Muscle layer of duodenum (tissue), 2 donors: ENCODE measurements at regions not wholly inside any gene's neighbourhood (a gene's known extent, or its start where the extent isn't known, plus 50 kb on each side); places are given as distances from the start of the nearest gene placed in this dataset.

Experiments used
- H3K27ac ChIP-seq: one replicate; pipeline ENCODE4 v1.7.0; 2013; ENCODE audit warnings: mild to moderate bottlenecking, low read length
- H3K27me3 ChIP-seq: one replicate; pipeline ENCODE4 v1.7.0; 2013; ENCODE audit warnings: low read depth, mild to moderate bottlenecking, control low read depth, low read length
- H3K36me3 ChIP-seq, 2 donors: one replicate each; pipeline ENCODE4 v1.7.0; 2013; ENCODE audit warnings: low read length in 2 of 2, control low read depth in 1 of 2, mild to moderate bottlenecking in 1 of 2; ENCODE audit not compliant: insufficient read depth in 2 of 2, control insufficient read depth in 1 of 2
- H3K4me1 ChIP-seq, 2 donors: one replicate each; pipeline ENCODE4 v1.7.0; 2013; ENCODE audit warnings: low read length in 2 of 2, mild to moderate bottlenecking in 2 of 2, control low read depth in 1 of 2, moderate library complexity in 1 of 2; ENCODE audit not compliant: insufficient read depth in 2 of 2, control insufficient read depth in 1 of 2
- H3K4me3 ChIP-seq, 2 donors: one replicate each; pipeline ENCODE4 v1.7.0; 2013; ENCODE audit warnings: low read length in 2 of 2, low read depth in 1 of 2, mild to moderate bottlenecking in 1 of 2
- H3K9me3 ChIP-seq, 2 donors: one replicate each; pipeline ENCODE4 v1.7.0; 2013; ENCODE audit warnings: low read length in 2 of 2, control low read depth in 1 of 2, mild to moderate bottlenecking in 1 of 2; ENCODE audit not compliant: control insufficient read depth in 1 of 2
- donor health status: healthy.

- Histone ChIP-seq H3K9me3 (no peaks in the 10 kb centered on the region), H3K4me1 (no peaks in the 10 kb centered on the region), H3K4me3 (no peak overlapping the region), H3K27me3 (no peaks in the 10 kb centered on the region), H3K36me3 (no peaks in the 10 kb centered on the region), H3K27ac (no peak overlapping the region)
Measured at GRCh38 chr19:32191921-32192320, 153.5 kb upstream of the ZNF507 start.

- Histone ChIP-seq H3K36me3 (no peaks in the 10 kb centered on the region), H3K27me3 (no peaks in the 10 kb centered on the region), H3K4me3 (no peak overlapping the region), H3K4me1 (no peaks in the 10 kb centered on the region), H3K27ac (no peak overlapping the region), H3K9me3 (no peaks in the 10 kb centered on the region)
Measured at GRCh38 chr19:32195706-32196610, 149.5 kb upstream of the ZNF507 start.

GRCh38 chr19:32196690-32197420 lies 148.6 kb upstream of the ZNF507 start:
- H3K4me1 ChIP-seq = no peaks in the 10 kb centered on the region
- H3K27me3 ChIP-seq = no peaks in the 10 kb centered on the region
- no peak overlapping the region for H3K27ac ChIP-seq
- H3K9me3 ChIP-seq = no peaks in the 10 kb centered on the region
- no peaks in the 10 kb centered on the region for H3K36me3 ChIP-seq
- no peak overlapping the region for H3K4me3 ChIP-seq

GRCh38 chr19:32197896-32198882 lies 147.2 kb upstream of the ZNF507 start:
- H3K4me3 ChIP-seq = no peak overlapping the region
- no peaks in the 10 kb centered on the region for H3K36me3 ChIP-seq
- no peaks in the 10 kb centered on the region for H3K4me1 ChIP-seq
- H3K27me3 ChIP-seq = no peaks in the 10 kb centered on the region
- no peak overlapping the region for H3K27ac ChIP-seq
- no peaks in the 10 kb centered on the region for H3K9me3 ChIP-seq

- Histone ChIP-seq H3K36me3 (no peaks in the 10 kb centered on the region), H3K27ac (no peak overlapping the region), H3K9me3 (no peaks in the 10 kb centered on the region), H3K27me3 (no peaks in the 10 kb centered on the region), H3K4me1 (no peaks in the 10 kb centered on the region), H3K4me3 (no peak overlapping the region)
Measured at GRCh38 chr19:32199501-32200040, 145.8 kb upstream of the ZNF507 start.

GRCh38 chr19:32200312-32201038 lies 144.9 kb upstream of the ZNF507 start:
- no peaks in the 10 kb centered on the region for H3K27me3 ChIP-seq

GRCh38 chr19:32201211-32201610 lies 144.2 kb upstream of the ZNF507 start:
- Histone ChIP-seq H3K9me3 (no peaks in the 10 kb centered on the region), H3K4me3 (no peak overlapping the region), H3K4me1 (no peaks in the 10 kb centered on the region), H3K27ac (no peak overlapping the region), H3K27me3 (no peaks in the 10 kb centered on the region), H3K36me3 (no peaks in the 10 kb centered on the region)

More at GRCh38 chr19:32200312-32201038, 144.9 kb upstream of the ZNF507 start:
- H3K4me3 ChIP-seq = no peak overlapping the region
- H3K27ac ChIP-seq = no peak overlapping the region
- H3K4me1 ChIP-seq = no peaks in the 10 kb centered on the region
- H3K9me3 ChIP-seq = no peaks in the 10 kb centered on the region
- H3K36me3 ChIP-seq = no peaks in the 10 kb centered on the region

- no peak overlapping the region for H3K4me3 ChIP-seq
- H3K36me3 ChIP-seq = no peaks in the 10 kb centered on the region
- no peaks in the 10 kb centered on the region for H3K4me1 ChIP-seq
- H3K9me3 ChIP-seq = no peaks in the 10 kb centered on the region
- H3K27ac ChIP-seq = no peak overlapping the region
- no peaks in the 10 kb centered on the region for H3K27me3 ChIP-seq
Measured at GRCh38 chr19:32201636-32202051, 143.8 kb upstream of the ZNF507 start.

- H3K36me3 ChIP-seq = no peaks in the 10 kb centered on the region
- H3K27me3 ChIP-seq = no peaks in the 10 kb centered on the region
- no peaks in the 10 kb centered on the region for H3K9me3 ChIP-seq
- H3K4me3 ChIP-seq = no peak overlapping the region
- H3K27ac ChIP-seq = no peak overlapping the region
- no peaks in the 10 kb centered on the region for H3K4me1 ChIP-seq
Measured at GRCh38 chr19:32202244-32202643, 143.2 kb upstream of the ZNF507 start.

GRCh38 chr19:32203161-32203560 lies 142.2 kb upstream of the ZNF507 start:
- H3K4me1 ChIP-seq = no peaks in the 10 kb centered on the region
- no peaks in the 10 kb centered on the region for H3K36me3 ChIP-seq
- H3K27me3 ChIP-seq = no peaks in the 10 kb centered on the region
- H3K27ac ChIP-seq = no peak overlapping the region
- H3K9me3 ChIP-seq = no peaks in the 10 kb centered on the region
- no peak overlapping the region for H3K4me3 ChIP-seq
